Stomach (tissue), 4 donors: ENCODE measurements at regions not wholly inside any gene's neighbourhood (a gene's known extent, or its start where the extent isn't known, plus 50 kb on each side); places are given as distances from the start of the nearest gene placed in this dataset.

ENCODE experiments used
- CTCF ChIP-seq, 7 experiments: fragments of 450-650 bp in 4 of 7; fragments of 200-600 bp in 3 of 7; sonication (generic) in 3 of 7; IDR thresholded peaks; one replicate each; pipeline ENCODE4 v1.5.1; 2016 to 2019; ENCODE audit warnings: antibody characterized with exemption in 7 of 7, control low read depth in 2 of 7, mild to moderate bottlenecking in 1 of 7
- EP300 ChIP-seq: sonication (generic); formaldehyde crosslinking; IDR thresholded peaks from one replicate; pipeline ENCODE4 v1.6.1; 2017; ENCODE audit warnings: antibody characterized with exemption
- POLR2A ChIP-seq, 4 donors: fragments of 450-650 bp; IDR thresholded peaks; one replicate each; pipeline ENCODE4 v1.6.1; 2016; ENCODE audit warnings: antibody characterized with exemption in 4 of 4, control low read depth in 2 of 4, mild to moderate bottlenecking in 1 of 4, moderate library complexity in 1 of 4
- POLR2AphosphoS5 ChIP-seq, 3 donors: sonication (generic); formaldehyde crosslinking; IDR thresholded peaks; one replicate each; pipeline ENCODE4 v1.6.1; 2016; ENCODE audit warnings: antibody characterized with exemption in 3 of 3

- TF ChIP-seq POLR2A (IDR thresholded peaks at IDR 0.05) (no peak), CTCF (IDR thresholded peaks at IDR 0.05) (no peak), POLR2AphosphoS5 (IDR thresholded peaks at IDR 0.05) (no peak), EP300 (no peak)
Observed at GRCh38 chr10:29955329-29955935, 104.0 kb downstream of the JCAD start.
